GM12878 (cell line): ENCODE measurements at regions not wholly inside any gene's neighbourhood (a gene's known extent, or its start where the extent isn't known, plus 50 kb on each side); places are given as distances from the start of the nearest gene placed in this dataset.
A peak's percentile ranks its signal among the peaks of the same experiment; 100 is the strongest.

Experiments used
- ATAC-seq: fragments of 200-7000 bp; cut with Tn5 transposase; 3 replicates; pipeline ENCODE4 v1.9.1; 2020; ENCODE audit warnings: mild to moderate bottlenecking, moderate library complexity
- BruUV-seq: library from RNA; stranded (reverse); fragments of 400-500 nt; replicated peaks from 2 replicates; lab custom pipeline; 2021; lab: Mats Ljungman, UMichigan
- CTCF ChIA-PET: fragments of 300-600 bp; sonication (Branson Sonifier 250); formaldehyde crosslinking; extraction: SDS; loops from one replicate; lab custom pipeline; 2021; ENCODE audit warnings: inconsistent platforms; lab: Yijun Ruan, JAX
- POLR2A ChIA-PET: fragments of 350-600 bp; formaldehyde crosslinking; extraction: SDS; loops from one replicate; lab custom pipeline; 2021; ENCODE audit warnings: inconsistent platforms; lab: Charles Lee
- RAD21 ChIA-PET: fragments of 300-600 bp; sonication (Branson Sonifier 250); formaldehyde crosslinking; loops from one replicate; lab custom pipeline; 2023; ENCODE audit warnings: antibody characterized with exemption; ENCODE audit not compliant: unreplicated experiment; lab: Charles Lee
- SMC1A ChIA-PET: fragments of 300-600 bp; sonication (Branson Sonifier 250); formaldehyde crosslinking; loops from one replicate; lab custom pipeline; 2023; ENCODE audit not compliant: unreplicated experiment, uncharacterized antibody; lab: Charles Lee
- DNase-seq: peaks from one replicate; pipeline ENCODE4 v3.0.0-alpha.2; 2011; ENCODE audit warnings: low read depth, low spot score
- FAIRE-seq: peaks from 3 replicates; lab custom pipeline; 2011; peaks lifted over from hg19 to GRCh38; lab: Jason Lieb, UNC
- H2AFZ ChIP-seq: 2 replicates; pipeline ENCODE4 v1.6.0; 2011; ENCODE audit warnings: low read depth, low read length, control low read depth; ENCODE audit not compliant: control insufficient read depth
- H3K27ac ChIP-seq: 2 replicates; pipeline ENCODE4 v1.5.1; 2011; ENCODE audit warnings: control low read depth; ENCODE audit not compliant: control insufficient read depth, insufficient read depth
- H3K27me3 ChIP-seq, 2 experiments: replicated peaks in 1 of 2; 2 replicates each; pipeline versions ENCODE4 v1.6.0 to v1.6.1; 2011; ENCODE audit warnings: low read length in 1 of 2; ENCODE audit not compliant: control insufficient read depth in 2 of 2, insufficient read depth in 2 of 2
- H3K36me3 ChIP-seq, 2 experiments: 2 replicates each; pipeline ENCODE4 v1.5.1; 2011; ENCODE audit warnings: low read length in 1 of 2; ENCODE audit not compliant: control insufficient read depth in 2 of 2, insufficient read depth in 2 of 2
- H3K4me1 ChIP-seq: 2 replicates; pipeline ENCODE4 v1.6.1; 2011; ENCODE audit warnings: mild to moderate bottlenecking, low read length, moderate library complexity, mixed read lengths; ENCODE audit not compliant: control insufficient read depth, insufficient read depth
- H3K4me2 ChIP-seq: 2 replicates; pipeline ENCODE4 v1.6.0; 2011; ENCODE audit warnings: control low read depth; ENCODE audit not compliant: control insufficient read depth, insufficient read depth
- H3K4me3 ChIP-seq: fragments of 200-600 bp; sonication (generic); 2 replicates; pipeline ENCODE4 v1.5.1; 2016
- H3K79me2 ChIP-seq: 2 replicates; pipeline ENCODE4 v1.6.0; 2011; ENCODE audit warnings: low read length; ENCODE audit not compliant: control insufficient read depth, insufficient read depth
- H3K9ac ChIP-seq: 2 replicates; pipeline ENCODE4 v1.8.0; 2011; ENCODE audit warnings: low read length, control low read depth, mixed read lengths; ENCODE audit not compliant: control insufficient read depth, insufficient read depth
- H3K9me3 ChIP-seq: replicated peaks from 3 replicates; pipeline ENCODE4 v1.5.1; 2011; ENCODE audit warnings: mild to moderate bottlenecking, low read length; ENCODE audit not compliant: control insufficient read depth, insufficient read depth
- H4K20me1 ChIP-seq: 2 replicates; pipeline ENCODE4 v1.6.0; 2011; ENCODE audit not compliant: control insufficient read depth, insufficient read depth
- TCF3 ChIP-seq: IDR thresholded peaks from 2 replicates; pipeline ENCODE4 v1.6.1; 2012; ENCODE audit warnings: low read depth, mild to moderate bottlenecking, low read length, borderline replicate concordance; ENCODE audit not compliant: insufficient read depth
- WGBS: methylation state at CpG from one replicate; pipeline ENCODE4 v1.1.6; 2016; ENCODE audit warnings: low lambda C conversion rate; ENCODE audit not compliant: insufficient replicate concordance, insufficient coverage; ENCODE audit errors: missing lambda C conversion rate; 5-methylcytosine and 5-hydroxymethylcytosine counted together
- in situ Hi-C: fragments of 300-500 bp; cut with MboI; formaldehyde crosslinking; loops from 9 replicates; pipeline ENCODE4 v1.14.3; 2018; ENCODE audit warnings: mixed read lengths
- intact Hi-C: fragments of 100-400 bp; cut with micrococcal nuclease; formaldehyde crosslinking; loops from one replicate; pipeline ENCODE4 v1.14.2; 2022; ENCODE audit not compliant: unreplicated experiment
- TF ChIP-seq, protein P1 (sequence below): IDR thresholded peaks from 2 replicates; pipeline ENCODE4 v1.6.1; 2011; ENCODE audit warnings: borderline replicate concordance, low read depth, mild to moderate bottlenecking, moderate library complexity, low read length; ENCODE audit not compliant: insufficient read depth, poor library complexity, severe bottlenecking
- TF ChIP-seq, protein P2 (sequence below): IDR thresholded peaks from 2 replicates; pipeline ENCODE4 v1.6.1; 2012; ENCODE audit warnings: improper control_type of control experiment, low read depth, low read length; ENCODE audit not compliant: insufficient replicate concordance

GRCh38 chr1:214917081-214917635 is 165.4 kb upstream of the KCNK2 start:
- ChIA-PET CTCF (no interaction called here), RAD21 (no interaction called here), SMC1A (no interaction called here), POLR2A (no interaction called here)
- H2AFZ ChIP-seq: no peak overlapping the region
- DNase-seq (no peak), FAIRE-seq (no peak), ATAC-seq (no peak)
- in situ Hi-C loops (no loop called here), intact Hi-C loops (no loop called here)
- H3K27me3 ChIP-seq: no peaks in the 10 kb centered on the region
- H3K36me3 ChIP-seq: no peaks in the 10 kb centered on the region
- no peak overlapping the region for H3K4me3 ChIP-seq
- no peaks in the 10 kb centered on the region for H3K9me3 ChIP-seq
- no peaks in the 10 kb centered on the region for H3K4me1 ChIP-seq
- 82% methylated on average over 21 of the region's 31 CpGs for WGBS
- no peaks in the 10 kb centered on the region for H3K79me2 ChIP-seq
- H3K9ac ChIP-seq: no peak overlapping the region
- TF ChIP-seq, protein P1, sequence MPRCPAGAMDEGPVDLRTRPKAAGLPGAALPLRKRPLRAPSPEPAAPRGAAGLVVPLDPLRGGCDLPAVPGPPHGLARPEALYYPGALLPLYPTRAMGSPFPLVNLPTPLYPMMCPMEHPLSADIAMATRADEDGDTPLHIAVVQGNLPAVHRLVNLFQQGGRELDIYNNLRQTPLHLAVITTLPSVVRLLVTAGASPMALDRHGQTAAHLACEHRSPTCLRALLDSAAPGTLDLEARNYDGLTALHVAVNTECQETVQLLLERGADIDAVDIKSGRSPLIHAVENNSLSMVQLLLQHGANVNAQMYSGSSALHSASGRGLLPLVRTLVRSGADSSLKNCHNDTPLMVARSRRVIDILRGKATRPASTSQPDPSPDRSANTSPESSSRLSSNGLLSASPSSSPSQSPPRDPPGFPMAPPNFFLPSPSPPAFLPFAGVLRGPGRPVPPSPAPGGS: peak; percentile 63
- TF ChIP-seq, protein P2, sequence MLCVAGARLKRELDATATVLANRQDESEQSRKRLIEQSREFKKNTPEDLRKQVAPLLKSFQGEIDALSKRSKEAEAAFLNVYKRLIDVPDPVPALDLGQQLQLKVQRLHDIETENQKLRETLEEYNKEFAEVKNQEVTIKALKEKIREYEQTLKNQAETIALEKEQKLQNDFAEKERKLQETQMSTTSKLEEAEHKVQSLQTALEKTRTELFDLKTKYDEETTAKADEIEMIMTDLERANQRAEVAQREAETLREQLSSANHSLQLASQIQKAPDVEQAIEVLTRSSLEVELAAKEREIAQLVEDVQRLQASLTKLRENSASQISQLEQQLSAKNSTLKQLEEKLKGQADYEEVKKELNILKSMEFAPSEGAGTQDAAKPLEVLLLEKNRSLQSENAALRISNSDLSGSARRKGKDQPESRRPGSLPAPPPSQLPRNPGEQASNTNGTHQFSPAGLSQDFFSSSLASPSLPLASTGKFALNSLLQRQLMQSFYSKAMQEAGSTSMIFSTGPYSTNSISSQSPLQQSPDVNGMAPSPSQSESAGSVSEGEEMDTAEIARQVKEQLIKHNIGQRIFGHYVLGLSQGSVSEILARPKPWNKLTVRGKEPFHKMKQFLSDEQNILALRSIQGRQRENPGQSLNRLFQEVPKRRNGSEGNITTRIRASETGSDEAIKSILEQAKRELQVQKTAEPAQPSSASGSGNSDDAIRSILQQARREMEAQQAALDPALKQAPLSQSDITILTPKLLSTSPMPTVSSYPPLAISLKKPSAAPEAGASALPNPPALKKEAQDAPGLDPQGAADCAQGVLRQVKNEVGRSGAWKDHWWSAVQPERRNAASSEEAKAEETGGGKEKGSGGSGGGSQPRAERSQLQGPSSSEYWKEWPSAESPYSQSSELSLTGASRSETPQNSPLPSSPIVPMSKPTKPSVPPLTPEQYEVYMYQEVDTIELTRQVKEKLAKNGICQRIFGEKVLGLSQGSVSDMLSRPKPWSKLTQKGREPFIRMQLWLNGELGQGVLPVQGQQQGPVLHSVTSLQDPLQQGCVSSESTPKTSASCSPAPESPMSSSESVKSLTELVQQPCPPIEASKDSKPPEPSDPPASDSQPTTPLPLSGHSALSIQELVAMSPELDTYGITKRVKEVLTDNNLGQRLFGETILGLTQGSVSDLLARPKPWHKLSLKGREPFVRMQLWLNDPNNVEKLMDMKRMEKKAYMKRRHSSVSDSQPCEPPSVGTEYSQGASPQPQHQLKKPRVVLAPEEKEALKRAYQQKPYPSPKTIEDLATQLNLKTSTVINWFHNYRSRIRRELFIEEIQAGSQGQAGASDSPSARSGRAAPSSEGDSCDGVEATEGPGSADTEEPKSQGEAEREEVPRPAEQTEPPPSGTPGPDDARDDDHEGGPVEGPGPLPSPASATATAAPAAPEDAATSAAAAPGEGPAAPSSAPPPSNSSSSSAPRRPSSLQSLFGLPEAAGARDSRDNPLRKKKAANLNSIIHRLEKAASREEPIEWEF: no peak
- TF ChIP-seq TCF3: 0 out of 2 replicates have a peak, but pooled peaks have one; percentile 50
- no peaks in the 10 kb centered on the region for H4K20me1 ChIP-seq
- H3K4me2 ChIP-seq: no peak overlapping the region
- no TSS peak for BruUV-seq
- no peak overlapping the region for H3K27ac ChIP-seq
